ENCODE measurements at regions not wholly inside any gene's neighbourhood (a gene's known extent, or its start where the extent isn't known, plus 50 kb on each side); places are given as distances from the start of the nearest gene placed in this dataset.

DNA sequence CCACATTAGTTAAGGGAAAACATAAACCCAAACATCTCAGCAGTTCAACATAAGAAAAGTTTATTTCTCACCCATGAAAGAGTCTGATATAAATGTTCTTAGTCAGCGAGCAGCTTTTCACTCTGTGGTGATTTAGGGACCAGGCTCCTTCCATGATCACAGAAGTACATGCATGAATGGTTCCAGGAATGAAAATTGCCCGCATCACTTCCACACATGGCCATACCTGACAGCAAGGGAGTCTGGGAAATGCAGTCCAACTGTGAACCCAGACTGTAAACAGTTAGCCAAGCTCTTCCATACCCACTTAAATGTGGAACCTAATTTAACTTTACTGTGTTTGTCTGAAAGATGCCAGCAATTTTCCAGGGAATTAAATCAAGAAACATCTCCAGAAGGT lies 353.9 kb downstream of the HACE1 start:
- Histone ChIP-seq H3K36me3 (ENCODE audit: low read depth, low read length) (no peaks in the 10 kb centered on the region), H3K9me2 (replicated peaks; ENCODE audit: low read length) (no peaks in the 10 kb centered on the region), H3K79me2 (ENCODE audit: low read length) (no peaks in the 10 kb centered on the region), H3K27me3 (ENCODE audit: low read length) (no peaks in the 10 kb centered on the region), H3K9me3 (ENCODE audit: low read length) (no peaks in the 10 kb centered on the region), H4K20me1 (ENCODE audit: low read length) (no peaks in the 10 kb centered on the region), H2AFZ (ENCODE audit: low read length) (no peak overlapping the region), H3K4me1 (ENCODE audit: insufficient read depth, low read length) (no peaks in the 10 kb centered on the region), H3K4me3 (ENCODE audit: low read length) (no peak overlapping the region), H3K27ac (ENCODE audit: low read length) (no peak overlapping the region), H3K4me2 (ENCODE audit: low read length) (no peak overlapping the region), H3F3A (ENCODE audit: low read length, unreplicated experiment) (no peaks in the 10 kb centered on the region), H3K9ac (ENCODE audit: low read length) (no peak overlapping the region)
- DNase-seq = no peak
- TF ChIP-seq EZH2phosphoT487 (IDR thresholded peaks at IDR 0.05; ENCODE audit: borderline replicate concordance, low read length) (no peak), EZH2 (IDR thresholded peaks at IDR 0.05; ENCODE audit: low read length, unreplicated experiment) (no peak)
- TF ChIP-seq, protein P1, sequence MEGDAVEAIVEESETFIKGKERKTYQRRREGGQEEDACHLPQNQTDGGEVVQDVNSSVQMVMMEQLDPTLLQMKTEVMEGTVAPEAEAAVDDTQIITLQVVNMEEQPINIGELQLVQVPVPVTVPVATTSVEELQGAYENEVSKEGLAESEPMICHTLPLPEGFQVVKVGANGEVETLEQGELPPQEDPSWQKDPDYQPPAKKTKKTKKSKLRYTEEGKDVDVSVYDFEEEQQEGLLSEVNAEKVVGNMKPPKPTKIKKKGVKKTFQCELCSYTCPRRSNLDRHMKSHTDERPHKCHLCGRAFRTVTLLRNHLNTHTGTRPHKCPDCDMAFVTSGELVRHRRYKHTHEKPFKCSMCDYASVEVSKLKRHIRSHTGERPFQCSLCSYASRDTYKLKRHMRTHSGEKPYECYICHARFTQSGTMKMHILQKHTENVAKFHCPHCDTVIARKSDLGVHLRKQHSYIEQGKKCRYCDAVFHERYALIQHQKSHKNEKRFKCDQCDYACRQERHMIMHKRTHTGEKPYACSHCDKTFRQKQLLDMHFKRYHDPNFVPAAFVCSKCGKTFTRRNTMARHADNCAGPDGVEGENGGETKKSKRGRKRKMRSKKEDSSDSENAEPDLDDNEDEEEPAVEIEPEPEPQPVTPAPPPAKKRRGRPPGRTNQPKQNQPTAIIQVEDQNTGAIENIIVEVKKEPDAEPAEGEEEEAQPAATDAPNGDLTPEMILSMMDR (conservative IDR thresholded peaks at IDR 0.05; ENCODE audit: low read depth, low read length) = no peak
- CTCF ChIA-PET = no interaction called here
- BruUV-seq (replicated peaks) = no TSS peak
- ATAC-seq = no peak
- intact Hi-C loops (cut with micrococcal nuclease) = no loop called here
- POLR2A ChIA-PET (ENCODE audit: unreplicated experiment) = no interaction called here

GRCh38 chr6:104500265-104500664 lies 359.5 kb downstream of the HACE1 start:
- Histone ChIP-seq H3K9me2 (replicated peaks; ENCODE audit: low read length) (no peaks in the 10 kb centered on the region), H3K9me3 (ENCODE audit: low read length) (no peaks in the 10 kb centered on the region), H3K36me3 (ENCODE audit: low read depth, low read length) (no peaks in the 10 kb centered on the region), H3K4me1 (ENCODE audit: insufficient read depth, low read length) (no peaks in the 10 kb centered on the region), H3F3A (ENCODE audit: low read length, unreplicated experiment) (no peaks in the 10 kb centered on the region), H3K9ac (ENCODE audit: low read length) (no peak overlapping the region), H3K27me3 (ENCODE audit: low read length) (no peaks in the 10 kb centered on the region), H2AFZ (ENCODE audit: low read length) (no peak overlapping the region), H3K4me2 (ENCODE audit: low read length) (no peak overlapping the region), H3K79me2 (ENCODE audit: low read length) (no peaks in the 10 kb centered on the region), H3K4me3 (ENCODE audit: low read length) (no peak overlapping the region), H3K27ac (ENCODE audit: low read length) (no peak overlapping the region), H4K20me1 (ENCODE audit: low read length) (no peaks in the 10 kb centered on the region)
- CTCF ChIA-PET = no interaction called here
- DNase-seq (no peak), ATAC-seq (no peak)
- intact Hi-C loops (cut with micrococcal nuclease) = no loop called here
- no TSS peak for BruUV-seq (replicated peaks)
- TF ChIP-seq, protein P1 (conservative IDR thresholded peaks at IDR 0.05; ENCODE audit: low read depth, low read length) = no peak
- no peak for TF ChIP-seq EZH2 (IDR thresholded peaks at IDR 0.05; ENCODE audit: low read length, unreplicated experiment)
- TF ChIP-seq EZH2phosphoT487 (IDR thresholded peaks at IDR 0.05; ENCODE audit: borderline replicate concordance, low read length) = no peak
- POLR2A ChIA-PET (ENCODE audit: unreplicated experiment) = no interaction called here

DNA sequence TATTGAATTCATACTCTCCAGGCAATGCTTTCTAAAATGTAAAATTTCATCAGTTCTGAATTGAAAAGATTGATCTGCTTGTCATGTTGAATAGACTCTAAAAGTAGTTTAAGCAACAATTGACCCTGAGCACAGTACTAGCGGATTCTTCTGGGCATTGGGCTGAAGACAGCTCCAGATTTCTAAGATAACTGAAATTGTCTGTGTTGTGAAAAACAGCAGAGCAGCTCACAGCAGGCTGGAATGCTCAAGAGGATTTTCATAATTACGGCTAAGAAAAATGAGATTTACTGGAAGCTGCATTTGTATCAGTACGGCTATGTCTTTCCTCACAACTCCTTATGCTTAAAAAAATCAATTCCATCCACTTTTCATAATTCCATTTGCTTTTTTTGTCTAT lies 373.7 kb downstream of the HACE1 start:
- Histone ChIP-seq H3K9ac (ENCODE audit: low read length) (no peak overlapping the region), H3K9me2 (replicated peaks; ENCODE audit: low read length) (no peaks in the 10 kb centered on the region), H2AFZ (ENCODE audit: low read length) (no peak overlapping the region), H3K36me3 (ENCODE audit: low read depth, low read length) (no peaks in the 10 kb centered on the region), H3K27ac (ENCODE audit: low read length) (no peak overlapping the region), H3K79me2 (ENCODE audit: low read length) (no peaks in the 10 kb centered on the region), H3F3A (ENCODE audit: low read length, unreplicated experiment) (no peaks in the 10 kb centered on the region), H3K9me3 (ENCODE audit: low read length) (no peaks in the 10 kb centered on the region), H3K4me2 (ENCODE audit: low read length) (no peak overlapping the region), H3K4me1 (ENCODE audit: insufficient read depth, low read length) (no peaks in the 10 kb centered on the region), H3K4me3 (ENCODE audit: low read length) (no peak overlapping the region), H4K20me1 (ENCODE audit: low read length) (no peaks in the 10 kb centered on the region), H3K27me3 (ENCODE audit: low read length) (no peaks in the 10 kb centered on the region)
- DNase-seq (no peak), ATAC-seq (no peak)
- POLR2A ChIA-PET (ENCODE audit: unreplicated experiment) = no interaction called here
- no peak for TF ChIP-seq EZH2 (IDR thresholded peaks at IDR 0.05; ENCODE audit: low read length, unreplicated experiment)
- no peak for TF ChIP-seq EZH2phosphoT487 (IDR thresholded peaks at IDR 0.05; ENCODE audit: borderline replicate concordance, low read length)
- TF ChIP-seq, protein P1 (conservative IDR thresholded peaks at IDR 0.05; ENCODE audit: low read depth, low read length) = no peak
- CTCF ChIA-PET = no interaction called here
- no TSS peak for BruUV-seq (replicated peaks)
- intact Hi-C loops (cut with micrococcal nuclease) = loop anchor here (10.0 kb wide), 1 partner anchor 251 kb away; no protein-coding TSS in a partner anchor

Measured in PC-3 (cell line).